Neural cell (in vitro differentiated cells): ENCODE measurements at regions not wholly inside any gene's neighbourhood (a gene's known extent, or its start where the extent isn't known, plus 50 kb on each side); places are given as distances from the start of the nearest gene placed in this dataset.

Source experiments
- H2AFZ ChIP-seq: fragments of 200-600, 300-800 bp; sonication (generic), shearing (Covaris generic); 2 replicates; pipeline ENCODE4 v1.6.0; 2014; ENCODE audit warnings: low read depth, mild to moderate bottlenecking, antibody characterized with exemption, low read length, moderate library complexity
- H3F3A ChIP-seq: fragments of 200-600 bp; shearing (Covaris generic); 2 replicates; pipeline ENCODE4 v1.6.1; 2016; ENCODE audit warnings: mild to moderate bottlenecking, moderate library complexity, mixed read lengths, antibody characterized with exemption, low read length; ENCODE audit not compliant: insufficient read depth, poor library complexity, severe bottlenecking
- H3K27ac ChIP-seq: fragments of 200-600, 300-800 bp; sonication (generic), shearing (Covaris generic); 2 replicates; pipeline ENCODE4 v1.5.1; 2014; ENCODE audit warnings: mild to moderate bottlenecking, low read length, moderate library complexity
- H3K27me3 ChIP-seq: fragments of 300-800, 200-600 bp; sonication (generic), shearing (Covaris generic); 2 replicates; pipeline ENCODE4 v1.6.0; 2014; ENCODE audit warnings: mild to moderate bottlenecking, low read depth, low read length, moderate library complexity; ENCODE audit not compliant: insufficient read depth
- H3K36me3 ChIP-seq: fragments of 300-800, 200-600 bp; sonication (generic), shearing (Covaris generic); 2 replicates; pipeline ENCODE4 v1.5.1; 2014; ENCODE audit warnings: mild to moderate bottlenecking, antibody characterized with exemption, low read length, moderate library complexity; ENCODE audit not compliant: insufficient read depth
- H3K4me2 ChIP-seq: fragments of 300-800, 200-600 bp; sonication (generic), shearing (Covaris generic); 2 replicates; pipeline ENCODE4 v1.6.0; 2014; ENCODE audit warnings: mild to moderate bottlenecking, low read length
- H3K4me3 ChIP-seq: fragments of 300-800, 200-600 bp; sonication (generic), shearing (Covaris generic); 2 replicates; pipeline ENCODE4 v1.5.1; 2014; ENCODE audit warnings: mild to moderate bottlenecking, low read length, moderate library complexity
- H3K79me2 ChIP-seq: fragments of 200-600 bp; shearing (Covaris generic); replicated peaks from 2 replicates; pipeline ENCODE4 v1.6.0; 2014; ENCODE audit warnings: mild to moderate bottlenecking, low read length, moderate library complexity; ENCODE audit not compliant: insufficient read depth
- H3K9ac ChIP-seq: fragments of 300-800, 200-600 bp; sonication (generic), shearing (Covaris generic); 2 replicates; pipeline ENCODE4 v1.6.1; 2016; ENCODE audit warnings: mild to moderate bottlenecking, low read length, mixed read lengths
- H3K9me2 ChIP-seq: fragments of 200-600 bp; shearing (Covaris generic); 2 replicates; pipeline ENCODE4 v1.6.1; 2016; ENCODE audit warnings: mild to moderate bottlenecking, low read length, mixed read lengths; ENCODE audit not compliant: insufficient read depth
- H3K9me3 ChIP-seq: fragments of 200-600, 300-800 bp; sonication (generic), shearing (Covaris generic); 2 replicates; pipeline ENCODE4 v1.6.1; 2016; ENCODE audit warnings: mild to moderate bottlenecking, mixed run types, low read length, moderate library complexity, mixed read lengths
- H4K20me1 ChIP-seq: fragments of 200-600 bp; shearing (Covaris generic); 2 replicates; pipeline ENCODE4 v1.6.1; 2016; ENCODE audit warnings: mild to moderate bottlenecking, mixed run types; ENCODE audit not compliant: insufficient read depth
- EP300 ChIP-seq: fragments of 450-650 bp; conservative IDR thresholded peaks from 2 replicates; pipeline ENCODE4 v1.6.1; 2014; ENCODE audit warnings: antibody characterized with exemption, mild to moderate bottlenecking, moderate library complexity; ENCODE audit not compliant: poor library complexity, severe bottlenecking
- EZH2 ChIP-seq: fragments of 200-600, 300-800 bp; shearing (Covaris generic), sonication (generic); IDR thresholded peaks from 2 replicates; pipeline ENCODE4 v1.6.1; 2014; ENCODE audit warnings: antibody characterized with exemption, low read length, borderline replicate concordance, mild to moderate bottlenecking; ENCODE audit not compliant: insufficient read depth, poor library complexity, severe bottlenecking
- MXI1 ChIP-seq: fragments of 450-650 bp; conservative IDR thresholded peaks from 2 replicates; pipeline ENCODE4 v1.6.1; 2014; ENCODE audit warnings: antibody characterized with exemption, mild to moderate bottlenecking; ENCODE audit not compliant: poor library complexity, severe bottlenecking
- POLR2AphosphoS5 ChIP-seq: IDR thresholded peaks from 2 replicates; pipeline ENCODE4 v1.6.1; 2012
- RAD21 ChIP-seq: fragments of 450-650 bp; conservative IDR thresholded peaks from 2 replicates; pipeline ENCODE4 v1.6.1; 2014; ENCODE audit warnings: antibody characterized with exemption, mild to moderate bottlenecking, moderate library complexity
- SMC3 ChIP-seq: fragments of 450-650 bp; conservative IDR thresholded peaks from 2 replicates; pipeline ENCODE4 v1.6.1; 2014; ENCODE audit warnings: antibody characterized with exemption, mild to moderate bottlenecking, moderate library complexity; ENCODE audit not compliant: poor library complexity
- TAF1 ChIP-seq: IDR thresholded peaks from 2 replicates; pipeline ENCODE4 v1.6.1; 2012; ENCODE audit warnings: low read depth
- TF ChIP-seq, protein P1 (sequence below): IDR thresholded peaks from 2 replicates; pipeline ENCODE4 v1.6.1; 2012; ENCODE audit warnings: borderline replicate concordance
- TF ChIP-seq, protein P2 (sequence below): fragments of 450-650 bp; IDR thresholded peaks from 2 replicates; pipeline ENCODE4 v1.5.1; 2014; ENCODE audit warnings: antibody characterized with exemption, mild to moderate bottlenecking, moderate library complexity; ENCODE audit not compliant: poor library complexity, severe bottlenecking

- Histone ChIP-seq H3K36me3 (no peaks in the 10 kb centered on the region), H3K79me2 (no peaks in the 10 kb centered on the region), H3K9me3 (no peaks in the 10 kb centered on the region), H3K4me3 (no peak overlapping the region), H3F3A (no peaks in the 10 kb centered on the region), H3K27me3 (no peaks in the 10 kb centered on the region), H3K9me2 (no peaks in the 10 kb centered on the region), H2AFZ (no peak overlapping the region), H4K20me1 (no peaks in the 10 kb centered on the region), H3K4me2 (no peak overlapping the region), H3K9ac (no peak overlapping the region), H3K27ac (no peak overlapping the region)
- TF ChIP-seq SMC3 (no peak), EP300 (no peak), POLR2AphosphoS5 (no peak), EZH2 (no peak), MXI1 (no peak), TAF1 (no peak), RAD21 (no peak)
- TF ChIP-seq, protein P1, sequence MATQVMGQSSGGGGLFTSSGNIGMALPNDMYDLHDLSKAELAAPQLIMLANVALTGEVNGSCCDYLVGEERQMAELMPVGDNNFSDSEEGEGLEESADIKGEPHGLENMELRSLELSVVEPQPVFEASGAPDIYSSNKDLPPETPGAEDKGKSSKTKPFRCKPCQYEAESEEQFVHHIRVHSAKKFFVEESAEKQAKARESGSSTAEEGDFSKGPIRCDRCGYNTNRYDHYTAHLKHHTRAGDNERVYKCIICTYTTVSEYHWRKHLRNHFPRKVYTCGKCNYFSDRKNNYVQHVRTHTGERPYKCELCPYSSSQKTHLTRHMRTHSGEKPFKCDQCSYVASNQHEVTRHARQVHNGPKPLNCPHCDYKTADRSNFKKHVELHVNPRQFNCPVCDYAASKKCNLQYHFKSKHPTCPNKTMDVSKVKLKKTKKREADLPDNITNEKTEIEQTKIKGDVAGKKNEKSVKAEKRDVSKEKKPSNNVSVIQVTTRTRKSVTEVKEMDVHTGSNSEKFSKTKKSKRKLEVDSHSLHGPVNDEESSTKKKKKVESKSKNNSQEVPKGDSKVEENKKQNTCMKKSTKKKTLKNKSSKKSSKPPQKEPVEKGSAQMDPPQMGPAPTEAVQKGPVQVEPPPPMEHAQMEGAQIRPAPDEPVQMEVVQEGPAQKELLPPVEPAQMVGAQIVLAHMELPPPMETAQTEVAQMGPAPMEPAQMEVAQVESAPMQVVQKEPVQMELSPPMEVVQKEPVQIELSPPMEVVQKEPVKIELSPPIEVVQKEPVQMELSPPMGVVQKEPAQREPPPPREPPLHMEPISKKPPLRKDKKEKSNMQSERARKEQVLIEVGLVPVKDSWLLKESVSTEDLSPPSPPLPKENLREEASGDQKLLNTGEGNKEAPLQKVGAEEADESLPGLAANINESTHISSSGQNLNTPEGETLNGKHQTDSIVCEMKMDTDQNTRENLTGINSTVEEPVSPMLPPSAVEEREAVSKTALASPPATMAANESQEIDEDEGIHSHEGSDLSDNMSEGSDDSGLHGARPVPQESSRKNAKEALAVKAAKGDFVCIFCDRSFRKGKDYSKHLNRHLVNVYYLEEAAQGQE: no peak
- TF ChIP-seq, protein P2, sequence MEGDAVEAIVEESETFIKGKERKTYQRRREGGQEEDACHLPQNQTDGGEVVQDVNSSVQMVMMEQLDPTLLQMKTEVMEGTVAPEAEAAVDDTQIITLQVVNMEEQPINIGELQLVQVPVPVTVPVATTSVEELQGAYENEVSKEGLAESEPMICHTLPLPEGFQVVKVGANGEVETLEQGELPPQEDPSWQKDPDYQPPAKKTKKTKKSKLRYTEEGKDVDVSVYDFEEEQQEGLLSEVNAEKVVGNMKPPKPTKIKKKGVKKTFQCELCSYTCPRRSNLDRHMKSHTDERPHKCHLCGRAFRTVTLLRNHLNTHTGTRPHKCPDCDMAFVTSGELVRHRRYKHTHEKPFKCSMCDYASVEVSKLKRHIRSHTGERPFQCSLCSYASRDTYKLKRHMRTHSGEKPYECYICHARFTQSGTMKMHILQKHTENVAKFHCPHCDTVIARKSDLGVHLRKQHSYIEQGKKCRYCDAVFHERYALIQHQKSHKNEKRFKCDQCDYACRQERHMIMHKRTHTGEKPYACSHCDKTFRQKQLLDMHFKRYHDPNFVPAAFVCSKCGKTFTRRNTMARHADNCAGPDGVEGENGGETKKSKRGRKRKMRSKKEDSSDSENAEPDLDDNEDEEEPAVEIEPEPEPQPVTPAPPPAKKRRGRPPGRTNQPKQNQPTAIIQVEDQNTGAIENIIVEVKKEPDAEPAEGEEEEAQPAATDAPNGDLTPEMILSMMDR: no peak
These were observed 242.2 kb downstream of the SYK start for GRCh38 chr9:91043811-91044175.

DNA sequence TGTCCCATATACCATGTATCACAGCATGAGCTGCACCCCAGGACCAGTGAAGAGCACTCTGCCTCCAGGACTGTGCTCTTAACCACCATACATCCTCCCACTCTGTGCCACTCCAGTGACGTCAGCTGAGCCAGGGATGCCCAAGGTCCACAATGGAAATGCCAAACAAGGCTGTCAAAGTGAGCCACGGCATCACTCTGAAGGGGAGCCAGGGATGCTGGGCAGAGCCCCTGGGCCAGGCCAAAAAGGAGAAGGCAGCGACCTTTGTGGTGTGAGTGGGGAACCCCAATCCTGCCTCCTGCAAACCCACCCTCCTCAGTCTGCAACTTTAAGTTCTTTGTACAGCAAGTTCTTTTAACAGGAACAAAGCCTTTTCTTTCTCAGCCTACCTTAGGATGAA, 242.7 kb downstream of the SYK start:
- H3K9me3 ChIP-seq: no peaks in the 10 kb centered on the region
- no peaks in the 10 kb centered on the region for H3K27me3 ChIP-seq
- H3K4me3 ChIP-seq: no peak overlapping the region
- H2AFZ ChIP-seq: no peak overlapping the region
- H3K27ac ChIP-seq: no peak overlapping the region
- H3K9me2 ChIP-seq: no peaks in the 10 kb centered on the region
- no peak overlapping the region for H3K4me2 ChIP-seq
- no peaks in the 10 kb centered on the region for H3F3A ChIP-seq
- no peak overlapping the region for H3K9ac ChIP-seq
- no peaks in the 10 kb centered on the region for H3K36me3 ChIP-seq
- TF ChIP-seq MXI1 (no peak), RAD21 (no peak), EZH2 (no peak), POLR2AphosphoS5 (no peak), TAF1 (no peak), EP300 (no peak), SMC3 (no peak)
- TF ChIP-seq, protein P1: no peak
- TF ChIP-seq, protein P2: no peak
- H3K79me2 ChIP-seq: no peaks in the 10 kb centered on the region
- no peaks in the 10 kb centered on the region for H4K20me1 ChIP-seq
